ENCODE measurements at regions not wholly inside any gene's neighbourhood (a gene's known extent, or its start where the extent isn't known, plus 50 kb on each side); places are given as distances from the start of the nearest gene placed in this dataset.

GRCh38 chr15:95162967-95163531 lies 931.7 kb downstream of the MCTP2 start:
- TF ChIP-seq, protein P1, sequence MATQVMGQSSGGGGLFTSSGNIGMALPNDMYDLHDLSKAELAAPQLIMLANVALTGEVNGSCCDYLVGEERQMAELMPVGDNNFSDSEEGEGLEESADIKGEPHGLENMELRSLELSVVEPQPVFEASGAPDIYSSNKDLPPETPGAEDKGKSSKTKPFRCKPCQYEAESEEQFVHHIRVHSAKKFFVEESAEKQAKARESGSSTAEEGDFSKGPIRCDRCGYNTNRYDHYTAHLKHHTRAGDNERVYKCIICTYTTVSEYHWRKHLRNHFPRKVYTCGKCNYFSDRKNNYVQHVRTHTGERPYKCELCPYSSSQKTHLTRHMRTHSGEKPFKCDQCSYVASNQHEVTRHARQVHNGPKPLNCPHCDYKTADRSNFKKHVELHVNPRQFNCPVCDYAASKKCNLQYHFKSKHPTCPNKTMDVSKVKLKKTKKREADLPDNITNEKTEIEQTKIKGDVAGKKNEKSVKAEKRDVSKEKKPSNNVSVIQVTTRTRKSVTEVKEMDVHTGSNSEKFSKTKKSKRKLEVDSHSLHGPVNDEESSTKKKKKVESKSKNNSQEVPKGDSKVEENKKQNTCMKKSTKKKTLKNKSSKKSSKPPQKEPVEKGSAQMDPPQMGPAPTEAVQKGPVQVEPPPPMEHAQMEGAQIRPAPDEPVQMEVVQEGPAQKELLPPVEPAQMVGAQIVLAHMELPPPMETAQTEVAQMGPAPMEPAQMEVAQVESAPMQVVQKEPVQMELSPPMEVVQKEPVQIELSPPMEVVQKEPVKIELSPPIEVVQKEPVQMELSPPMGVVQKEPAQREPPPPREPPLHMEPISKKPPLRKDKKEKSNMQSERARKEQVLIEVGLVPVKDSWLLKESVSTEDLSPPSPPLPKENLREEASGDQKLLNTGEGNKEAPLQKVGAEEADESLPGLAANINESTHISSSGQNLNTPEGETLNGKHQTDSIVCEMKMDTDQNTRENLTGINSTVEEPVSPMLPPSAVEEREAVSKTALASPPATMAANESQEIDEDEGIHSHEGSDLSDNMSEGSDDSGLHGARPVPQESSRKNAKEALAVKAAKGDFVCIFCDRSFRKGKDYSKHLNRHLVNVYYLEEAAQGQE (IDR thresholded peaks at IDR 0.05; ENCODE audit: insufficient replicate concordance, low read depth), result no peak
- TF ChIP-seq, protein P2, sequence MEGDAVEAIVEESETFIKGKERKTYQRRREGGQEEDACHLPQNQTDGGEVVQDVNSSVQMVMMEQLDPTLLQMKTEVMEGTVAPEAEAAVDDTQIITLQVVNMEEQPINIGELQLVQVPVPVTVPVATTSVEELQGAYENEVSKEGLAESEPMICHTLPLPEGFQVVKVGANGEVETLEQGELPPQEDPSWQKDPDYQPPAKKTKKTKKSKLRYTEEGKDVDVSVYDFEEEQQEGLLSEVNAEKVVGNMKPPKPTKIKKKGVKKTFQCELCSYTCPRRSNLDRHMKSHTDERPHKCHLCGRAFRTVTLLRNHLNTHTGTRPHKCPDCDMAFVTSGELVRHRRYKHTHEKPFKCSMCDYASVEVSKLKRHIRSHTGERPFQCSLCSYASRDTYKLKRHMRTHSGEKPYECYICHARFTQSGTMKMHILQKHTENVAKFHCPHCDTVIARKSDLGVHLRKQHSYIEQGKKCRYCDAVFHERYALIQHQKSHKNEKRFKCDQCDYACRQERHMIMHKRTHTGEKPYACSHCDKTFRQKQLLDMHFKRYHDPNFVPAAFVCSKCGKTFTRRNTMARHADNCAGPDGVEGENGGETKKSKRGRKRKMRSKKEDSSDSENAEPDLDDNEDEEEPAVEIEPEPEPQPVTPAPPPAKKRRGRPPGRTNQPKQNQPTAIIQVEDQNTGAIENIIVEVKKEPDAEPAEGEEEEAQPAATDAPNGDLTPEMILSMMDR (IDR thresholded peaks at IDR 0.05; ENCODE audit: insufficient read depth, low read length), result no peak
- TF ChIP-seq POLR2AphosphoS5 (IDR thresholded peaks at IDR 0.05; ENCODE audit: low read depth) (no peak), GABPA (IDR thresholded peaks at IDR 0.05; ENCODE audit: low read depth) (no peak), SPI1 (IDR thresholded peaks at IDR 0.05; ENCODE audit: borderline replicate concordance, low read depth) (no peak)
